ENCODE measurements at regions not wholly inside any gene's neighbourhood (a gene's known extent, or its start where the extent isn't known, plus 50 kb on each side); places are given as distances from the start of the nearest gene placed in this dataset.

DNA sequence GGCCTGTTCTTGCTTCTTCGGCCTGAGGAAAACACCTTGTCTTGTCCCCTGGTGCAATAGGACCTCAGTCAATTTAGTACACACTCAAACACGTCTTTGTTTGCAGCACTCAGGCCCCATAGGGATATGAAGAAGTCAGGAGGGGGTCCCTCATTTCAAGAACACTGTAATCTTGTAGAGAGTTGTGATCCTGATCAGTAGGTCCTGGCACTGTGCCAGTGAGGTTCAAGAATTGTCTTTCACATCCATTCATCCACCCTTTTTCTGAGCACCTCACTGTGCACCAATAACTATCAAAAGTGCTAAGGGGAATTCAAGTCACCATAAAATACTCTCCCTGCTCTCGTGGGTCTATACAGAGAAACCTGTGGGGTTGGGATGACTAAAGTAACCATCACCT, 131.4 kb upstream of the LHCGR start:
- H3K27ac ChIP-seq = no peak overlapping the region
- TF ChIP-seq, protein P1, sequence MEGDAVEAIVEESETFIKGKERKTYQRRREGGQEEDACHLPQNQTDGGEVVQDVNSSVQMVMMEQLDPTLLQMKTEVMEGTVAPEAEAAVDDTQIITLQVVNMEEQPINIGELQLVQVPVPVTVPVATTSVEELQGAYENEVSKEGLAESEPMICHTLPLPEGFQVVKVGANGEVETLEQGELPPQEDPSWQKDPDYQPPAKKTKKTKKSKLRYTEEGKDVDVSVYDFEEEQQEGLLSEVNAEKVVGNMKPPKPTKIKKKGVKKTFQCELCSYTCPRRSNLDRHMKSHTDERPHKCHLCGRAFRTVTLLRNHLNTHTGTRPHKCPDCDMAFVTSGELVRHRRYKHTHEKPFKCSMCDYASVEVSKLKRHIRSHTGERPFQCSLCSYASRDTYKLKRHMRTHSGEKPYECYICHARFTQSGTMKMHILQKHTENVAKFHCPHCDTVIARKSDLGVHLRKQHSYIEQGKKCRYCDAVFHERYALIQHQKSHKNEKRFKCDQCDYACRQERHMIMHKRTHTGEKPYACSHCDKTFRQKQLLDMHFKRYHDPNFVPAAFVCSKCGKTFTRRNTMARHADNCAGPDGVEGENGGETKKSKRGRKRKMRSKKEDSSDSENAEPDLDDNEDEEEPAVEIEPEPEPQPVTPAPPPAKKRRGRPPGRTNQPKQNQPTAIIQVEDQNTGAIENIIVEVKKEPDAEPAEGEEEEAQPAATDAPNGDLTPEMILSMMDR (IDR thresholded peaks at IDR 0.05) = no peak
- H3K36me3 ChIP-seq = no peaks in the 10 kb centered on the region
- no peaks in the 10 kb centered on the region for H3K4me1 ChIP-seq
- H3K4me3 ChIP-seq = no peak overlapping the region
- H3K27me3 ChIP-seq = no peaks in the 10 kb centered on the region
- intact Hi-C loops (cut with DNase I) = no loop called here
- no peak for ATAC-seq
- no peak for DNase-seq
- H3K9me3 ChIP-seq = no peaks in the 10 kb centered on the region

DNA sequence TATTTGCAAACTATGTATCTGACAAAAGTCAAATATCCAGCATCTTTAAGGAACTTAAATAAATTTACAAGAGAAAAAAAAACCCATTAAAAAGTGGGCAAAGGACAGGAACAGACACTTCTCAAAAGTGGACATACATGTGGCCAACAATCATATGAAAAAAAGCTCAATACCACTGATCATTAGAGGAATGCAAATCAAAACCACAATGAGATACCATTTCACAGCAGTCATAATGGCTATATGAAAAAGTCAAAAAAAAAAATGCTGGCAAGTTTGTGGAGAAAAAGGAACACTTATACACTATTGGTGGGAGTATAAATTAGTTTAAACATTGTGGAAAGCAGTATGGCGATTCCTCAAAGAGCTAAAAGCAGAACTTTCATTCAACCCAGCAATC, 130.3 kb upstream of the LHCGR start:
- TF ChIP-seq, protein P1 (IDR thresholded peaks at IDR 0.05) = no peak
- Histone ChIP-seq H3K4me1 (no peaks in the 10 kb centered on the region), H3K4me3 (no peak overlapping the region), H3K27me3 (no peaks in the 10 kb centered on the region), H3K36me3 (no peaks in the 10 kb centered on the region), H3K9me3 (no peaks in the 10 kb centered on the region), H3K27ac (no peak overlapping the region)
- DNase-seq (no peak), ATAC-seq (no peak)
- intact Hi-C loops (cut with DNase I) = no loop called here

DNA sequence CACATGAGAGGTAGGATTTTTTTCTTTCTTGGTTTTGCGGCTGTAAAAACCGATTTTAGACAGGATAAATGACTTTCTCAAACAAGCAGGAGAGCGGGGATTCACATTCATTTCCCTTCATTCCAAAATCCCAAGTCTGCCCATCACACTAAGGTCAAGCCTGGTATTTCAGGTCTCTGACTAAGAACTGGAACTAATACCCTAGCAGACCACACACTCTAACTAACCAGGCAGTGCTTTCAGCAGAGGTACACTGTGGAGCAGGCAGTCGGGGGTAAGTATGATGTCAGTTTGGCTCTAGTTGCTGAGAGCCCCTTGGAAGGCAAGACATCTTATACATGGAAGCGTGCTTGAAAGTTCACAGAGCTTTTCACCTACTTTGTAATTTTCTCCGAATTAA, 128.1 kb upstream of the LHCGR start:
- DNase-seq (no peak), ATAC-seq (no peak)
- Histone ChIP-seq H3K4me3 (no peak overlapping the region), H3K27ac (no peak overlapping the region), H3K27me3 (no peaks in the 10 kb centered on the region), H3K36me3 (no peaks in the 10 kb centered on the region), H3K9me3 (no peaks in the 10 kb centered on the region), H3K4me1 (no peaks in the 10 kb centered on the region)
- TF ChIP-seq, protein P1 (IDR thresholded peaks at IDR 0.05) = no peak
- intact Hi-C loops (cut with DNase I) = no loop called here

DNA sequence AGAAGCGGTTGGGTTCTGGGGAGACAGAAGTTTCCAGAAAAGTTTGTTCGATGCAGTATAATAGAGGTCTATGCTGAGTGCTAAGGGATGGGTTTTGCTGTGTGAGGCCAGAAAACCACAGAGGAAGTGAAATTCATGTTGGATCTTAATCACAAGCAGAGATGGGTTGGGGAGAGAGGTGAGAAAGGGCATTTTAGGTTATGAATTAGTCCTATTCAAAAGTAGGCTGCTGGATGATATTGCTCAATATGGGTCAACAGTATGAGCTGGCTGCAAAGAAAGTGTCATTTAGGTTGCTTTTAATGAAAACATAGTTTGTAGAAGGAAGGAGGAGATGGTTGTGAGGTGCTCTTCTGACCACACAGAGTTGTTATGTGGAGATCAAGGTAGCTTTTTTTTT, 118.8 kb upstream of the LHCGR start:
- Histone ChIP-seq H3K27ac (no peak overlapping the region), H3K4me1 (no peaks in the 10 kb centered on the region), H3K9me3 (no peaks in the 10 kb centered on the region), H3K27me3 (peaks cover 4% of the 10 kb centered on the region), H3K36me3 (no peaks in the 10 kb centered on the region), H3K4me3 (no peak overlapping the region)
- no peak for ATAC-seq
- DNase-seq = no peak
- TF ChIP-seq, protein P1 (IDR thresholded peaks at IDR 0.05) = no peak
- intact Hi-C loops (cut with DNase I) = no loop called here

DNA sequence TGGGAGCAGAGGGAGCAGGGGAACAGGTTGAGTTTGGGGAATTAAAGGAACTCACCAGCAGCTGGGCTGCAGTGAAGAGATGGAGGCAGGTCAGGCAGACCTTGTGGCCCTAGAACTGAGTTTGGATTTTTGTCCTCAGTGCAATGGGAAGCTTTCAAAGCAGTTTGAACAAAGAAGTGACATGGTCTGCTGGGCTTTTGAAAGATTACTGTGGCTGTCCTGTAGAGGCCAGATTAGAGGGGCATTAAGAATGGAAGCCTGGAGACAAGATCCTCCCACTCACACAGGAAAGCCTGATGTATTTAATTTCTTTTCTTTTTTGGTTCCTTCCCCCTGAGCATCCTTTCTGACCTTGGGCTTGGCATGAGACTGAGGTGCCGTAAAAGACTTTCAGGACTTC, 118.1 kb upstream of the LHCGR start:
- TF ChIP-seq, protein P1 (IDR thresholded peaks at IDR 0.05) = no peak
- no peaks in the 10 kb centered on the region for H3K4me1 ChIP-seq
- peaks cover 4% of the 10 kb centered on the region for H3K27me3 ChIP-seq
- no peak for DNase-seq
- H3K4me3 ChIP-seq = no peak overlapping the region
- intact Hi-C loops (cut with DNase I) = no loop called here
- ATAC-seq = no peak
- H3K36me3 ChIP-seq = no peaks in the 10 kb centered on the region
- H3K27ac ChIP-seq = no peak overlapping the region
- H3K9me3 ChIP-seq = no peaks in the 10 kb centered on the region

DNA sequence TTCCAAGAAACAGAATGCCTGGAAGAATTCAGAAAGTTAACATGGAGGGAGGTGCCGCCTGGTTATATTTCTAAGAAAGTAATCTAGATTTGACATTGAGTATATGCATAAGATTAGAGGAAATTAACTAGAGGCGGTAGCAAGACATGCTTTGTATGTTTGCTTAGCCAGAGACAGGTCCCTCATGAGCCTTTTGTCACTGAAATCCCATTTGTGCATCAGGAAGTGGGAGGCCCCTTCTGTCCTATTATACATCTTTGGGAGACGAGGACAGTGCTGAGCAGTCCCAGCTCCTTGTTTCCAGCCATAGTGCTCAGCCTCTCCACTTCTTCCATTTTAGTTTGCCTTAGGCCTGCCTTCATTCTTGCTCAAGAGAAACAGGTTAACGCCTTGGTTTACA, 115.4 kb upstream of the LHCGR start:
- Histone ChIP-seq H3K27me3 (no peaks in the 10 kb centered on the region), H3K9me3 (no peaks in the 10 kb centered on the region), H3K4me3 (no peak overlapping the region), H3K27ac (no peak overlapping the region), H3K36me3 (no peaks in the 10 kb centered on the region), H3K4me1 (no peaks in the 10 kb centered on the region)
- ATAC-seq (no peak), DNase-seq (no peak)
- TF ChIP-seq, protein P1 (IDR thresholded peaks at IDR 0.05) = no peak
- intact Hi-C loops (cut with DNase I) = no loop called here

Measured in upper lobe of right lung (tissue), 1 donor.